Neuronal stem cell (in vitro differentiated cells): ENCODE measurements at regions not wholly inside any gene's neighbourhood (a gene's known extent, or its start where the extent isn't known, plus 50 kb on each side); places are given as distances from the start of the nearest gene placed in this dataset.

ENCODE experiments used
- DNase-seq: peaks from one replicate; pipeline ENCODE4 v3.0.0-alpha.2; 2013; ENCODE audit warnings: low spot score
- H2AFZ ChIP-seq: one replicate; pipeline ENCODE4 v1.6.1; 2013; ENCODE audit warnings: mild to moderate bottlenecking, low read length, inconsistent platforms
- H2AK5ac ChIP-seq: 2 replicates; pipeline ENCODE4 v1.6.1; 2013; ENCODE audit warnings: low read depth, mild to moderate bottlenecking, inconsistent platforms, low read length, moderate library complexity, mixed read lengths
- H2BK120ac ChIP-seq: 2 replicates; pipeline ENCODE4 v1.6.1; 2013; ENCODE audit warnings: low read depth, mild to moderate bottlenecking, inconsistent platforms, low read length, moderate library complexity, mixed read lengths
- H2BK12ac ChIP-seq: one replicate; pipeline ENCODE4 v1.6.1; 2013; ENCODE audit warnings: low read length, inconsistent platforms
- H2BK15ac ChIP-seq: 2 replicates; pipeline ENCODE4 v1.6.1; 2013; ENCODE audit warnings: mild to moderate bottlenecking, low read length, inconsistent platforms, mixed read lengths
- H2BK5ac ChIP-seq: one replicate; pipeline ENCODE4 v1.6.1; 2013; ENCODE audit warnings: inconsistent platforms, mild to moderate bottlenecking, low read length, moderate library complexity
- H3K14ac ChIP-seq: one replicate; pipeline ENCODE4 v1.6.1; 2013; ENCODE audit warnings: low read length, inconsistent platforms
- H3K18ac ChIP-seq: 2 replicates; pipeline ENCODE4 v1.6.1; 2013; ENCODE audit warnings: low read length, inconsistent platforms
- H3K23ac ChIP-seq: 2 replicates; pipeline ENCODE4 v1.6.1; 2013; ENCODE audit warnings: low read depth, mild to moderate bottlenecking, mixed read lengths, low read length, inconsistent platforms; ENCODE audit not compliant: poor library complexity
- H3K27ac ChIP-seq: replicated peaks from 3 replicates; pipeline ENCODE4 v1.5.1; 2013; ENCODE audit warnings: low read length, inconsistent platforms
- H3K27me3 ChIP-seq, 3 experiments: 2 replicates each; pipeline ENCODE4 v1.6.1; 2013; ENCODE audit warnings: low read length in 3 of 3, mild to moderate bottlenecking in 2 of 3, inconsistent platforms in 1 of 3, low read depth in 1 of 3, mixed read lengths in 1 of 3, moderate library complexity in 1 of 3; ENCODE audit not compliant: control insufficient read depth in 3 of 3, insufficient read depth in 3 of 3
- H3K36me3 ChIP-seq, 2 donors: replicated peaks in 1 of 2; 2 replicates each; pipeline ENCODE4 v1.6.1; 2013; ENCODE audit warnings: low read length in 2 of 2; ENCODE audit not compliant: control insufficient read depth in 2 of 2, insufficient read depth in 2 of 2
- H3K4ac ChIP-seq: 2 replicates; pipeline ENCODE4 v1.6.1; 2013; ENCODE audit warnings: inconsistent platforms, mild to moderate bottlenecking, low read length, moderate library complexity
- H3K4me1 ChIP-seq, 2 donors: 1 replicate in 1 of 2; 2 replicates in 1 of 2; pipeline ENCODE4 v1.6.1; 2013; ENCODE audit warnings: low read length in 2 of 2, low read depth in 1 of 2; ENCODE audit not compliant: control insufficient read depth in 2 of 2, insufficient read depth in 1 of 2
- H3K4me2 ChIP-seq: one replicate; pipeline ENCODE4 v1.6.1; 2013; ENCODE audit warnings: mild to moderate bottlenecking, low read length, inconsistent platforms; ENCODE audit not compliant: insufficient read depth, poor library complexity, severe bottlenecking
- H3K4me3 ChIP-seq, 2 donors: 2 replicates each; pipeline ENCODE4 v1.5.1; 2013; ENCODE audit warnings: low read length in 2 of 2, mild to moderate bottlenecking in 2 of 2, inconsistent platforms in 1 of 2, moderate library complexity in 1 of 2
- H3K79me1 ChIP-seq: one replicate; pipeline ENCODE4 v1.6.1; 2013; ENCODE audit warnings: low read depth, mild to moderate bottlenecking, inconsistent platforms, low read length, moderate library complexity
- H3K9ac ChIP-seq: one replicate; pipeline ENCODE4 v1.6.1; 2013; ENCODE audit warnings: mild to moderate bottlenecking, low read depth, low read length, inconsistent platforms; ENCODE audit not compliant: poor library complexity
- H3K9me3 ChIP-seq, 2 donors: replicated peaks in 1 of 2; 2 replicates each; pipeline versions ENCODE3 to v1.6.1; 2013; ENCODE audit warnings: low read length in 2 of 2, mild to moderate bottlenecking in 2 of 2, inconsistent platforms in 1 of 2, low read depth in 1 of 2, mixed read lengths in 1 of 2, moderate library complexity in 1 of 2; ENCODE audit not compliant: control insufficient read depth in 2 of 2, insufficient read depth in 1 of 2
- H4K8ac ChIP-seq: one replicate; pipeline ENCODE4 v1.6.1; 2013; ENCODE audit warnings: low read depth, mild to moderate bottlenecking, inconsistent platforms, low read length, moderate library complexity
- H4K91ac ChIP-seq: one replicate; pipeline ENCODE4 v1.6.1; 2013; ENCODE audit warnings: low read length, low read depth, mild to moderate bottlenecking, inconsistent platforms; ENCODE audit not compliant: poor library complexity
- WGBS, 2 donors: extraction: QIAGEN DNeasy Blood & Tissue Kit; methylation state at CpG; one replicate each; pipeline ENCODE4 v1.1.7; 2013; ENCODE audit warnings: missing lambda C conversion rate in 2 of 2, mixed read lengths in 1 of 2; ENCODE audit not compliant: insufficient read length in 2 of 2, insufficient replicate concordance in 1 of 2; ENCODE audit errors: extremely low coverage in 2 of 2; 5-methylcytosine and 5-hydroxymethylcytosine counted together

GRCh38 chr13:74084375-74084935 is 49.7 kb downstream of the KLF12 start:
- Histone ChIP-seq H2BK120ac (no peak overlapping the region), H3K18ac (no peak overlapping the region), H2BK15ac (no peak overlapping the region), H3K27ac (no peak overlapping the region), H3K14ac (no peak overlapping the region), H3K4me3 (no peak overlapping the region), H3K36me3 (peaks cover 0 to 5% of the 10 kb centered on the region in 2 donors), H2BK12ac (no peak overlapping the region), H3K9me3 (peaks cover 2 to 23% of the 10 kb centered on the region in 2 donors), H3K4ac (no peak overlapping the region), H3K27me3 (no peaks in the 10 kb centered on the region), H3K4me1 (peaks cover 0 to 9% of the 10 kb centered on the region in 2 donors), H3K9ac (no peak overlapping the region), H2AFZ (no peak overlapping the region), H2AK5ac (no peak overlapping the region), H3K79me1 (no peaks in the 10 kb centered on the region), H2BK5ac (no peak overlapping the region), H3K23ac (no peak overlapping the region), H4K91ac (no peak overlapping the region), H3K4me2 (no peak overlapping the region), H4K8ac (no peak overlapping the region)
- WGBS, 2 donors: no CpG with 5 or more reads among the region's 4 CpGs
- no peak for DNase-seq

DNA sequence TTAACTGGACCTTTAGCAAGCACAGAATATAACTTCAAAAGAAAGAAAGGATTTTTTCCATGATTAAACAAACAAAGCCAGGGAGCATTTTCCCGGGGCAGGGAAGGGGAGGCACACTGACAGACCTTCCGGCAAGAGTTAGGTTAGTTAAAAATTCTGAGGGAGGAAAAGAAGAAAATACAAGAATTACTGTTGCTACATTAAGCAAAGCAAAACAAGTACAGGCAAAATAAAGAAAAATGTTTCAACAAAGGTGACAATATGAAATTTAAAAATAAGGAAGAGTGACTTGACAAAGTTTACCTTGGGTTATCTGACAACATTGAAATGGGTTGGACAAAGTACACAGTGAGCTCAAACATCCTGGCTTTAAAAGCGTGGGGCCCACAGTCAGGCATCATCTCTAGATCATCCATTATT is 51.5 kb downstream of the KLF12 start:
- no CpG with 5 or more reads among the region's 3 CpGs for WGBS, 2 donors
- Histone ChIP-seq H3K23ac (no peak overlapping the region), H3K4me2 (no peak overlapping the region), H3K4ac (no peak overlapping the region), H2AK5ac (no peak overlapping the region), H3K27ac (no peak overlapping the region), H3K4me3 (no peak overlapping the region), H2BK5ac (no peak overlapping the region), H3K18ac (no peak overlapping the region), H3K36me3 (peaks cover 0 to 10% of the 10 kb centered on the region in 2 donors), H4K91ac (no peak overlapping the region), H2BK12ac (no peak overlapping the region), H3K4me1 (peaks cover 0 to 4% of the 10 kb centered on the region in 2 donors), H2BK15ac (no peak overlapping the region), H2AFZ (no peak overlapping the region), H3K9ac (no peak overlapping the region), H3K79me1 (no peaks in the 10 kb centered on the region), H4K8ac (no peak overlapping the region), H3K27me3 (no peaks in the 10 kb centered on the region), H3K14ac (no peak overlapping the region), H2BK120ac (no peak overlapping the region), H3K9me3 (peaks cover 2 to 23% of the 10 kb centered on the region in 2 donors)
- DNase-seq: no peak

DNA sequence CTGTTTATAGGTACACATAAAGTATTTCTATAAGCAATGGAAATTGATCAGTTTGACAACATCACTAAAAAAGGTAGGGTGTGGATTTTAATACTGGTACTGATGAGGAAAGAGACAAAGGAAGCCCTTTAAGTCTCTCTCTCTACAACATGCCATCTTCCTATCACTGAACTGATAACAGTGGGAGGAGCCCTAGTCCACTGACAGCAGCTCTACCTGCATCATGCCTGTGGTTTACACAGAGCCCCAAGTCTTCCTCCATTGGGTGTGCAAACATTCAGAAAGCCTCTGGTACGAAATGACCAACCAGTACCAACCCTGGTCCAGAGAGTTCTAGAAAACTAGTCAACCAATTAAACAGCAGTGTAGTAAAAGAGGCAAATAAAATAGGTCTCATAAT is 53.4 kb downstream of the KLF12 start:
- Histone ChIP-seq H3K79me1 (no peaks in the 10 kb centered on the region), H2BK5ac (no peak overlapping the region), H3K4ac (no peak overlapping the region), H3K27me3 (no peaks in the 10 kb centered on the region), H3K27ac (no peak overlapping the region), H2BK15ac (no peak overlapping the region), H3K4me2 (no peak overlapping the region), H2BK120ac (no peak overlapping the region), H4K91ac (no peak overlapping the region), H3K9ac (no peak overlapping the region), H4K8ac (no peak overlapping the region), H3K9me3 (peaks cover 2 to 16% of the 10 kb centered on the region in 2 donors), H3K4me1 (peaks cover 0 to 1% of the 10 kb centered on the region in 2 donors), H2AFZ (no peak overlapping the region), H3K23ac (no peak overlapping the region), H3K4me3 (peak overlapping the region in 1 of 2 donors; percentile 58), H3K36me3 (peaks cover 0 to 4% of the 10 kb centered on the region in 2 donors), H2BK12ac (no peak overlapping the region), H3K14ac (peak overlapping the region; percentile 14), H3K18ac (no peak overlapping the region), H2AK5ac (no peak overlapping the region)
- no peak for DNase-seq
- no CpG with 5 or more reads among the region's 1 CpG for WGBS, 2 donors

- Histone ChIP-seq H3K36me3 (peaks cover 0 to 4% of the 10 kb centered on the region in 2 donors), H2BK5ac (no peak overlapping the region), H3K9me3 (peaks cover 2 to 8% of the 10 kb centered on the region in 2 donors), H3K4me1 (peaks cover 0 to 1% of the 10 kb centered on the region in 2 donors), H3K79me1 (no peaks in the 10 kb centered on the region), H2AFZ (no peak overlapping the region), H3K4me3 (no peak overlapping the region), H4K91ac (no peak overlapping the region), H3K27ac (no peak overlapping the region), H3K9ac (no peak overlapping the region), H2BK15ac (no peak overlapping the region), H3K4ac (no peak overlapping the region), H2AK5ac (no peak overlapping the region), H3K4me2 (no peak overlapping the region), H3K18ac (no peak overlapping the region), H3K14ac (no peak overlapping the region), H2BK12ac (no peak overlapping the region), H2BK120ac (no peak overlapping the region), H4K8ac (no peak overlapping the region), H3K27me3 (no peaks in the 10 kb centered on the region), H3K23ac (no peak overlapping the region)
- no CpG with 5 or more reads among the region's 2 CpGs for WGBS, 2 donors
- DNase-seq: no peak
Observed at GRCh38 chr13:74077792-74078191, 56.4 kb downstream of the KLF12 start.
